Sigmoid colon (tissue), 4 donors: ENCODE measurements at regions not wholly inside any gene's neighbourhood (a gene's known extent, or its start where the extent isn't known, plus 50 kb on each side); places are given as distances from the start of the nearest gene placed in this dataset.

Source experiments
- EP300 ChIP-seq, 4 donors: sonication (generic); formaldehyde crosslinking; IDR thresholded peaks; one replicate each; pipeline ENCODE4 v1.6.1; 2017; ENCODE audit warnings: antibody characterized with exemption in 4 of 4
- POLR2A ChIP-seq, 2 donors: fragments of 450-650 bp; IDR thresholded peaks; one replicate each; pipeline ENCODE4 v1.6.1; 2016; ENCODE audit warnings: antibody characterized with exemption in 2 of 2, mild to moderate bottlenecking in 2 of 2, moderate library complexity in 2 of 2
- TF ChIP-seq, protein P1 (sequence below), 4 experiments: fragments of 450-650 bp in 3 of 4; fragments of 200-600 bp in 1 of 4; IDR thresholded peaks; one replicate each; pipeline ENCODE4 v1.5.1; 2016 to 2019; ENCODE audit warnings: antibody characterized with exemption in 4 of 4, mild to moderate bottlenecking in 3 of 4, moderate library complexity in 2 of 4

DNA sequence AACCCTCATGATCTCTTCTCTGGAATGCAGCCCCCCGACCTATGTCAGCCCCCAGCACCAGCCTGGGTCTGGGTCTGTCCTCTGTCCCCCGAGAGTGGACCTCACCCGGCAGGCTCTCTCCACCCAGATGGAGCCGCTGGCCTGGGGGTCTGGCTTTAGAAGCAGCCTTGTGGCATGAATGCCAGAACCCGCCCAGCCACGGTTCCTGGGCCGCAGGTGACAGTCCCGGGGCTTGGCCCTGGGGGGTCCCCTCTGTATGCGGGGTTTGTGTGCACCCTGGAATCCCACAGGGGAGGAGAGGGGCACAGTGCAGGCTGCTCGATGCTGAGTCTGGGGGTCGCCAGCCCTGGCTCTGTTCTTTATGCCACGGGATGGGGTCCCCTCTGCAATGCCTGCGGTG lies 96.0 kb upstream of the ACTRT2 start:
- TF ChIP-seq, protein P1, sequence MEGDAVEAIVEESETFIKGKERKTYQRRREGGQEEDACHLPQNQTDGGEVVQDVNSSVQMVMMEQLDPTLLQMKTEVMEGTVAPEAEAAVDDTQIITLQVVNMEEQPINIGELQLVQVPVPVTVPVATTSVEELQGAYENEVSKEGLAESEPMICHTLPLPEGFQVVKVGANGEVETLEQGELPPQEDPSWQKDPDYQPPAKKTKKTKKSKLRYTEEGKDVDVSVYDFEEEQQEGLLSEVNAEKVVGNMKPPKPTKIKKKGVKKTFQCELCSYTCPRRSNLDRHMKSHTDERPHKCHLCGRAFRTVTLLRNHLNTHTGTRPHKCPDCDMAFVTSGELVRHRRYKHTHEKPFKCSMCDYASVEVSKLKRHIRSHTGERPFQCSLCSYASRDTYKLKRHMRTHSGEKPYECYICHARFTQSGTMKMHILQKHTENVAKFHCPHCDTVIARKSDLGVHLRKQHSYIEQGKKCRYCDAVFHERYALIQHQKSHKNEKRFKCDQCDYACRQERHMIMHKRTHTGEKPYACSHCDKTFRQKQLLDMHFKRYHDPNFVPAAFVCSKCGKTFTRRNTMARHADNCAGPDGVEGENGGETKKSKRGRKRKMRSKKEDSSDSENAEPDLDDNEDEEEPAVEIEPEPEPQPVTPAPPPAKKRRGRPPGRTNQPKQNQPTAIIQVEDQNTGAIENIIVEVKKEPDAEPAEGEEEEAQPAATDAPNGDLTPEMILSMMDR (IDR thresholded peaks at IDR 0.05), result no peak
- no peak for TF ChIP-seq POLR2A (IDR thresholded peaks at IDR 0.05)
- no peak for TF ChIP-seq EP300 (IDR thresholded peaks at IDR 0.05)
